DMS53 treated with DMSO at 0.1 percent for 48 hours (cell line): ENCODE measurements at regions not wholly inside any gene's neighbourhood (a gene's known extent, or its start where the extent isn't known, plus 50 kb on each side); places are given as distances from the start of the nearest gene placed in this dataset.

ENCODE experiments used
- DNase-seq: peaks from one replicate; lab custom pipeline; 2025; ENCODE audit not compliant: unreplicated experiment; lab: John Stamatoyannopoulos, UW

GRCh38 chr2:165033402-165033801, 78.1 kb upstream of the SLC38A11 start:
- no peak for DNase-seq

GRCh38 chr2:165032559-165032958, 77.2 kb upstream of the SLC38A11 start:
- no peak for DNase-seq

- DNase-seq = no peak
Measured at GRCh38 chr2:165024199-165024598, 68.9 kb upstream of the SLC38A11 start.

- no peak for DNase-seq
Measured at GRCh38 chr2:165022781-165023180, 67.5 kb upstream of the SLC38A11 start.

GRCh38 chr2:165017966-165018596, 62.8 kb upstream of the SLC38A11 start:
- DNase-seq = no peak

GRCh38 chr2:165016772-165017411, 61.6 kb upstream of the SLC38A11 start:
- peak; percentile 73 for DNase-seq

- DNase-seq = peak; percentile 84
Measured at GRCh38 chr2:165015052-165015642, 59.8 kb upstream of the SLC38A11 start.

GRCh38 chr2:165013944-165014619, 58.8 kb upstream of the SLC38A11 start:
- no peak for DNase-seq

GRCh38 chr2:165011199-165011598, 55.9 kb upstream of the SLC38A11 start:
- DNase-seq = no peak

- no peak for DNase-seq
Measured at GRCh38 chr2:165010556-165010955, 55.2 kb upstream of the SLC38A11 start.

- no peak for DNase-seq
Measured at GRCh38 chr2:165009466-165009865, 54.1 kb upstream of the SLC38A11 start.

GRCh38 chr2:165008730-165009315, 53.5 kb upstream of the SLC38A11 start:
- no peak for DNase-seq

GRCh38 chr2:165007161-165007744, 51.9 kb upstream of the SLC38A11 start:
- DNase-seq = no peak
